ENCODE measurements at regions not wholly inside any gene's neighbourhood (a gene's known extent, or its start where the extent isn't known, plus 50 kb on each side); places are given as distances from the start of the nearest gene placed in this dataset.
"Not testable (repeated sequence)": the region's sequence is repeated elsewhere in the genome, so short reads cannot be mapped to it uniquely, and the experiment has no call there.

GRCh38 chr2:155498106-155498505 lies 799.6 kb downstream of the KCNJ3 start:
- no peak for DNase-seq

GRCh38 chr2:155494744-155495143 lies 796.2 kb downstream of the KCNJ3 start:
- no peak for DNase-seq

GRCh38 chr2:155485141-155485842 lies 786.8 kb downstream of the KCNJ3 start:
- no peak for DNase-seq

GRCh38 chr2:155481141-155481540 lies 782.6 kb downstream of the KCNJ3 start:
- no peak for DNase-seq

- not testable (repeated sequence) for DNase-seq
Measured at GRCh38 chr2:155472018-155472417, 773.5 kb downstream of the KCNJ3 start.

- no peak for DNase-seq
Measured at GRCh38 chr2:155456222-155456621, 757.7 kb downstream of the KCNJ3 start.

GRCh38 chr2:155442755-155443372 lies 744.4 kb downstream of the KCNJ3 start:
- DNase-seq = peak; percentile 43

GRCh38 chr2:155442088-155442487 lies 743.6 kb downstream of the KCNJ3 start:
- DNase-seq = no peak

GRCh38 chr2:155431004-155431507 lies 732.6 kb downstream of the KCNJ3 start:
- DNase-seq = no peak

GRCh38 chr2:155427470-155427869 lies 729.0 kb downstream of the KCNJ3 start:
- DNase-seq = no peak

GRCh38 chr2:155424518-155424917 lies 726.0 kb downstream of the KCNJ3 start:
- peak; percentile 91 for DNase-seq

GRCh38 chr2:155418753-155419152 lies 720.3 kb downstream of the KCNJ3 start:
- no peak for DNase-seq

- peak; percentile 93 for DNase-seq
Measured at GRCh38 chr2:155412598-155412997, 714.1 kb downstream of the KCNJ3 start.

GRCh38 chr2:155404433-155405002 lies 706.0 kb downstream of the KCNJ3 start:
- no peak for DNase-seq

GRCh38 chr2:155393406-155393805 lies 694.9 kb downstream of the KCNJ3 start:
- DNase-seq = no peak

GRCh38 chr2:155391613-155392130 lies 693.2 kb downstream of the KCNJ3 start:
- no peak for DNase-seq

GRCh38 chr2:155389224-155389623 lies 690.7 kb downstream of the KCNJ3 start:
- DNase-seq = no peak

GRCh38 chr2:155384555-155385123 lies 686.1 kb downstream of the KCNJ3 start:
- no peak for DNase-seq

GRCh38 chr2:155382776-155383175 lies 684.3 kb downstream of the KCNJ3 start:
- no peak for DNase-seq

- DNase-seq = no peak
Measured at GRCh38 chr2:155381436-155381835, 682.9 kb downstream of the KCNJ3 start.

- DNase-seq = no peak
Measured at GRCh38 chr2:155379494-155379893, 681.0 kb downstream of the KCNJ3 start.

GRCh38 chr2:155377931-155378444 lies 679.5 kb downstream of the KCNJ3 start:
- DNase-seq = no peak

- DNase-seq = no peak
Measured at GRCh38 chr2:155377266-155377680, 678.8 kb downstream of the KCNJ3 start.
